ENCODE measurements at regions not wholly inside any gene's neighbourhood (a gene's known extent, or its start where the extent isn't known, plus 50 kb on each side); places are given as distances from the start of the nearest gene placed in this dataset.
A peak's percentile ranks its signal among the peaks of the same experiment; 100 is the strongest.
"Not testable (repeated sequence)": the region's sequence is repeated elsewhere in the genome, so short reads cannot be mapped to it uniquely, and the experiment has no call there.

DNA sequence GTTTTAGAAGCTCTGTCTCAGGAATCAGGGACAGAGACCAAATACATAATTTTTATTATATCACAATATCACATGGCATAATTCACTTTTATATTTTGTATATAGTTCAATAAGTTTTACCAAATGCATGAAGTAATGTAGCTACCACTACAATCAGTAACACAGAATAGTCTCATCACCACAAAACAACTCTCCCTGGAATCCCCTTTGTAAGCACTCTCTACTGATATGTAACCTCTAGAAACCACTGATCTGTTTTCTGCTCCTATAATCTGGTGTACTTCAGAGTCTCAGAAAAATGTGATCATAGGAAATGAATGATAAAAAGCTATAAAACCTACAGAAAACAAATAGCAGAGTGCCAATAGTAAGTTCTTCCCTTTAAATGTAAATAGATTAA, 1465.9 kb downstream of the SPATA31A7 start:
- H3K4me3 ChIP-seq; ATAC-seq (ENCODE audit: low FRiP score in 2 of 2); H3K27ac ChIP-seq; H3K4me1 ChIP-seq; H3K27me3 ChIP-seq; H3K36me3 ChIP-seq; DNase-seq; H3K9me3 ChIP-seq: not testable (repeated sequence)

DNA sequence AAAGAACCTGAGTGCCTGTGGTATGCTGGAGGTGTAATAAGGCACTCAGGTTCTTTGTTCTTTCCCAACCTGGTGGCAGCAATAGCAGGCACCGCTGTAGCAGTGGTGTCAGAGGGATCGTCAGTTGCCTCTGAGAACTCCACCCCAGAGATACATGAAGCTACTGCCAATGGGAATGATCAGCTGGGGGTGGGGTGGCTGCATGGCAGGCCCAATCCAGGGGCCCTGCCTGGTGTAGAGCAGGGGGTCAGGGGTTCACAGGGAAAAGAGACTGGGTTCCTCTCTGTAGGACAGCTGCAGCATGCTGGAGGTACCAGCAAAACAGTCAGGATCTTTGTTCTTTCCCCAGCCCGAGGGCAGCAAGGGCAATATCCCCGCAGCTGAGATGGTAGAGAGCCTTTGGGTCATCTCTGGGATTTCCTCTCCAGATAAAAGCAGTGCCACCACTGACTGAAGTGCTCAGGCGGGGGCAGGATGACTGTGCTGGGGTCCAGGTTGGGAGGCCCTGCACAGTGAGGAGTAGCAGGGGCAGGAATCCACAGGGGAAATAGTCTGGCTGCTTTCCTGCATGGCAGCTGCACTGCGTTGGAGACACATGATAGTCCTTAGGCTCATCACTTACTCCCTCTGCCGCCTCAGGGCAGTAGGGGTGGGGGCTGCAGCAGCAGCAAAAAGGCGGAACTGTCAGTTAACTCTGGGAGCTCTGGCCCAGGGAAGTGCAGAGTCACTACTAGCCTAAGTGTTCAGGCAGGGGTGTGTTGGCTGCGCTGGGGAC, 1473.1 kb downstream of the SPATA31A7 start:
- ATAC-seq (ENCODE audit: low FRiP score in 2 of 2) (peak; percentile 35 to 80), DNase-seq (peak in 1 of 2 donors; percentile 0)
- H3K4me3 ChIP-seq, H3K27ac ChIP-seq, H3K4me1 ChIP-seq, H3K9me3 ChIP-seq, H3K36me3 ChIP-seq, H3K27me3 ChIP-seq: not testable (repeated sequence)
- no CpG with 5 or more reads among the region's 9 CpGs for WGBS, 2 donors

DNA sequence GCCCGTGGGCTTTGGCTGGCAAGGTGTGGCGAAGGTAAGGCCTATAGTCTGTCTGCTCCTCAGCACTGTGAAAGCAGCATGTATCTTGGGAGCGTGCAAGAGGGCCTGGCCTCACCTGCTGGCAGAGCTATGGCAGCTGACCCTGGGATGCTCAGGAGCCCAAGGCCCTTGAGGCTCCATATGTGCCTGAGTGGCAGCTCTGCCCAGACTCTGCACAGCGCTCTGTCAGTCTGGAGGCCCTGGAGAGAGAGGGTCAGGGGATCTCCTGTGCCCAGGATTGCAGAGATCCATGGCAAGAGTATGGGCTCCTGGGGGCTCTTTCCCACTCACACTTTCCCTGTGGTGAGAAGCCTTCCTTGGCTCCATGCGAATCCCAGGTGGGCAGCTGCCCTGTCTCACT, 1473.7 kb downstream of the SPATA31A7 start:
- ATAC-seq (ENCODE audit: low FRiP score in 2 of 2), result peak; percentile 24 to 50
- H3K27ac ChIP-seq, H3K36me3 ChIP-seq, H3K4me3 ChIP-seq, DNase-seq, H3K27me3 ChIP-seq, H3K9me3 ChIP-seq, H3K4me1 ChIP-seq: not testable (repeated sequence)
- WGBS, 2 donors, result 57% methylated on average over 1 of the region's 5 CpGs; no CpG with 5 or more reads in 1 of the 2 donors

DNA sequence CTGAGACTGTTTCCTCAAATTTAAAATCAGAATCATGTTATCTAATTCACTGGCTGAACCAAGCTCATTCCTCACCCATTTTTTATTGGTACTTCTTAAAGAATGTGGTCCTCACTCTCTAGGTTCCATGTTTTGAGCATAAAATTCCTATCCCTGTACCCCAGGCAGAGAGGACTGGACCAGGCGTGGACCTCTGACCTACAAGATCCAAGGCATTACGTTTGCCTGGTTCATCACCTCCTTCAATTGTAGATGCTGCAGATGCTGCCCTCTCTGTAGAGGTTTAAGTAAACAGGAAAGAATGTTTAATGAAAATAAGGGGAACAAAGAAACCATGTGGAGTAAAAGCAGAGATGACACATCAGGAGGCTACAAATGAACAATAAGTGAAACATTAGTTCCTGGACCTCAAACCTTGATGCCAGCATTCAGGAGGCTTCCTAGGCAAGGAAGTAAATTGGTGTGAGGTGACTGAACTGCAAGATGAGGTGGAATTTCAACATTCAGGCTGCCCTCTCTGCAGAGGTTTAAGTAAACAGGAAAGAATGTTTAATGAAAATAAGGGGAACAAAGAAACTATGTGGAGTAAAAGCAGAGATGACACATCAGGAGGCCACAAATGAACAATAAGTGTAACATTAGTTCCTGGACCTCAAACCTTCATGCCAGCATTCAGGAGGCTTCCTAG, 1477.4 kb downstream of the SPATA31A7 start:
- H3K36me3 ChIP-seq; H3K4me3 ChIP-seq; H3K27ac ChIP-seq; DNase-seq; H3K27me3 ChIP-seq; ATAC-seq (ENCODE audit: low FRiP score in 2 of 2); H3K9me3 ChIP-seq; H3K4me1 ChIP-seq: not testable (repeated sequence)
- 40% methylated on average over 2 of the region's 2 CpGs; no CpG with 5 or more reads in 1 of the 2 donors for WGBS, 2 donors

DNA sequence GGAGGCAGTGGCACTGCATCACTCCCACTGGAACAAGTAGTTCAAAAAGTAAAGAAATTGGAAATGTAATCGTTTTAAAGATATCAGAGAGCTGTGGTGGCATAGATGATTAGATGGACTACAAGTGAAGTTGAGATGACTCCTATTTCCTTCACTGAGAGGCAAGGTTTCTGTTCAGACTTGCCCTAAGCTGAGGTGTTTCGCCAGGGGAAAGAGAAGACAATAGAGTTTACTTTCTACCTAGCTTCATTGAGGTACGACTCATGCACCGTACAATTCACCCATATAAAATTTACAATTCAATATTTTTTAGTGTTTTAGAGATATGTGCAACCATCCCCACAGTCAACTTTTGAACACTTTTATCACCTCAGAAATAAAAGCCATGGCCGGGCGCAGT, 1487.2 kb downstream of the SPATA31A7 start:
- not testable (repeated sequence) for H3K27ac ChIP-seq; H3K4me3 ChIP-seq; DNase-seq; H3K9me3 ChIP-seq; H3K27me3 ChIP-seq; H3K36me3 ChIP-seq; ATAC-seq (ENCODE audit: low FRiP score in 2 of 2); H3K4me1 ChIP-seq
- no CpG with 5 or more reads among the region's 6 CpGs for WGBS, 2 donors

DNA sequence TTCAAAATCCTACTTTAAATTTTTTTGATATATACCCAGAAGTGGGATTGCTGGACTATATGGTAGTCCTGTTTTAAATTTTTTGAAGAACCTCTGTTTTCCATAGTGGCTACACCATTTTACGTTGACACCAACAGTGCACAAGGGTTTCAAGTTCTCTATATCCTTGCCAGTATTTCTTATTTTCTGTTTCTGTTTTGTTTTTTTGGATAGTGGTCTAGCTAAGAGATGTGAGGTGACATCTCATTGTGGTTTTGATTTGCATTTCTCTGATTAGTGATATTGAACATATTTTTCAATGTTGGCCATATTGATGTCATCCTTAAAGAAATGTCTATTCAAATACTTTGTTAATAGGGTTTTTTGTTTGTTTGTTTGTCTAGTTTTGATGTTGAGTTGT, 1488.5 kb downstream of the SPATA31A7 start:
- H3K9me3 ChIP-seq; H3K27me3 ChIP-seq; ATAC-seq (ENCODE audit: low FRiP score in 2 of 2); H3K36me3 ChIP-seq; H3K27ac ChIP-seq; H3K4me1 ChIP-seq; DNase-seq; H3K4me3 ChIP-seq: not testable (repeated sequence)
- no CpG with 5 or more reads among the region's 1 CpG for WGBS, 2 donors

- not testable (repeated sequence) for H3K4me3 ChIP-seq; ATAC-seq (ENCODE audit: low FRiP score in 2 of 2); H3K9me3 ChIP-seq; DNase-seq; H3K4me1 ChIP-seq; H3K36me3 ChIP-seq; H3K27me3 ChIP-seq; H3K27ac ChIP-seq
- no CpG with 5 or more reads among the region's 8 CpGs for WGBS, 2 donors
Measured at GRCh38 chr9:62679020-62679419, 1489.2 kb downstream of the SPATA31A7 start.

DNA sequence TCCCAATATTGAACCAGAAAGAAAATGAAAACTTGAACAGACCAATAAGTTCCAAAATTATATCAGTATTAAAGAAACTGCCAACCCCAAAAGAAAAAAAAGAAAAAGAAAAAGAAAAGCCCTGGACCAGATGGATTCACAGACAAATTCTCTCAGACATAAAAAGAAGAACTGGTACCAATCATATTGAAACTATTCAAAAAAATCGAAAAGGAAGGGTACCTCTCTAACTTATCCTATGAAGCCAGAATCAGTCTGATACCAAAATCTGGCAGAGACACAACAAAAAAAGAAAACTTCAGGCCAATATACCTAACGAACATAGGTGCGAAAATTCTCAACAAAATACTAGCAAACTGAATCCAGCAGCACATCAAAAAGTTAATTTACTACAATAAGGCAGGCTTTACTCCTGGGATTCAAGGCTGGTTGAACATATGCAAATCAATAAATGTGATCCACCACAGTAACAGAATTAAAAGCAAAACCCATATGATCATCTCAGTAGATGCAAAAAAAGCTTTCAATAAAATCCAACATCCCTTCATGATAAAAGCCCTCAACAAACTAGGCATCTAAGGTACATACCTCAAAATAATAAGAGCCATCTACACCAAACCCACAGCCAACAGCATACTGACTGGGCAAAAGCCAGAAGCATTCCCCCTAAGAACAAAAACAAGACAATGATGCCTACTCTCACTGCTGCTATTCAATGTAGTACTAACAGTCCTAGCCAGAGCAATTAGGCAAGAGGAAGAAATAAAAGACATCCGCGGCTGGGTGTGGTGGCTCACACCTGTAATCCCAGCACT, 1495.2 kb downstream of the SPATA31A7 start:
- H3K4me1 ChIP-seq; H3K9me3 ChIP-seq; H3K36me3 ChIP-seq; H3K27me3 ChIP-seq; ATAC-seq (ENCODE audit: low FRiP score in 2 of 2); DNase-seq; H3K27ac ChIP-seq; H3K4me3 ChIP-seq: not testable (repeated sequence)
- no CpG with 5 or more reads among the region's 5 CpGs for WGBS, 2 donors

GRCh38 chr9:62686313-62686712, 1496.5 kb downstream of the SPATA31A7 start:
- DNase-seq; H3K36me3 ChIP-seq; H3K4me1 ChIP-seq; H3K9me3 ChIP-seq; H3K27ac ChIP-seq; H3K27me3 ChIP-seq; H3K4me3 ChIP-seq; ATAC-seq (ENCODE audit: low FRiP score in 2 of 2): not testable (repeated sequence)
- no CpG with 5 or more reads among the region's 4 CpGs for WGBS, 2 donors

GRCh38 chr9:62693019-62693418, 1503.2 kb downstream of the SPATA31A7 start:
- ATAC-seq (ENCODE audit: low FRiP score in 2 of 2); H3K4me3 ChIP-seq; DNase-seq; H3K36me3 ChIP-seq; H3K4me1 ChIP-seq; H3K27ac ChIP-seq; H3K9me3 ChIP-seq; H3K27me3 ChIP-seq: not testable (repeated sequence)

GRCh38 chr9:62711317-62711716, 1521.5 kb downstream of the SPATA31A7 start:
- not testable (repeated sequence) for H3K27me3 ChIP-seq; H3K36me3 ChIP-seq; H3K9me3 ChIP-seq; H3K4me3 ChIP-seq; H3K27ac ChIP-seq; H3K4me1 ChIP-seq; ATAC-seq (ENCODE audit: low FRiP score in 2 of 2)
- peak in 1 of 2 donors; percentile 61 for DNase-seq
- no CpG with 5 or more reads among the region's 28 CpGs for WGBS, 2 donors

- H3K4me3 ChIP-seq; DNase-seq; H3K4me1 ChIP-seq; ATAC-seq (ENCODE audit: low FRiP score in 2 of 2); H3K27me3 ChIP-seq; H3K9me3 ChIP-seq; H3K36me3 ChIP-seq; H3K27ac ChIP-seq: not testable (repeated sequence)
- WGBS, 2 donors, result no CpG with 5 or more reads among the region's 4 CpGs
Measured at GRCh38 chr9:62725580-62725979, 1535.7 kb downstream of the SPATA31A7 start.

Data from upper lobe of left lung (tissue), 6 donors.